ENCODE measurements at regions not wholly inside any gene's neighbourhood (a gene's known extent, or its start where the extent isn't known, plus 50 kb on each side); places are given as distances from the start of the nearest gene placed in this dataset.
"Not testable (repeated sequence)": the region's sequence is repeated elsewhere in the genome, so short reads cannot be mapped to it uniquely, and the experiment has no call there.

GRCh38 chr2:52502476-52502860 is 1265.1 kb upstream of the CHAC2 start:
- in situ Hi-C loops (cut with MboI; ENCODE audit: low pct_unique_long_range_greater_than_20kb, low sequenced_read_pairs): no loop called here
- DNase-seq: no peak

GRCh38 chr2:52501715-52502475 is 1265.7 kb upstream of the CHAC2 start:
- in situ Hi-C loops (cut with MboI; ENCODE audit: low pct_unique_long_range_greater_than_20kb, low sequenced_read_pairs): no loop called here
- no peak for DNase-seq

DNA sequence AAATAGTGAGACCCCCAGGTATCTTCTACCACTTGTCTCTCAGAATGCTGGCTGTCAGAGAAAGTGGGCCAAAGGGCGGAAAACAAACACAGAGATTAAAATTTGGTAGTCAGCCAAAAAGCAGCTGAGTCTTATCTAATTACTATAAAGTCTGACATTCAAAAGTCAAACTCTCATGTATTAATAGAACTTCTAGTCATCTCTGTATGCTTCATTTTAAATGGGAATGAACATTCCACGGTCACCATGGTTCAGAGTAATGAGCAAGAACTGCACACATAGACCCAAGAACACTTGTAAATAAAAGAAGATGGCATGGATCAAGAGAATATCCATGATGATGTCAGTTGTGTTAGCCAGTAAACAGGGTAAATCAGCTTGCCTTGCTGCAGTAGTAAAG is 1267.0 kb upstream of the CHAC2 start:
- DNase-seq: no peak
- in situ Hi-C loops (cut with MboI; ENCODE audit: low pct_unique_long_range_greater_than_20kb, low sequenced_read_pairs): no loop called here

- no peak for DNase-seq
- in situ Hi-C loops (cut with MboI; ENCODE audit: low pct_unique_long_range_greater_than_20kb, low sequenced_read_pairs): no loop called here
Measured at GRCh38 chr2:52498077-52498750, 1269.4 kb upstream of the CHAC2 start.

DNA sequence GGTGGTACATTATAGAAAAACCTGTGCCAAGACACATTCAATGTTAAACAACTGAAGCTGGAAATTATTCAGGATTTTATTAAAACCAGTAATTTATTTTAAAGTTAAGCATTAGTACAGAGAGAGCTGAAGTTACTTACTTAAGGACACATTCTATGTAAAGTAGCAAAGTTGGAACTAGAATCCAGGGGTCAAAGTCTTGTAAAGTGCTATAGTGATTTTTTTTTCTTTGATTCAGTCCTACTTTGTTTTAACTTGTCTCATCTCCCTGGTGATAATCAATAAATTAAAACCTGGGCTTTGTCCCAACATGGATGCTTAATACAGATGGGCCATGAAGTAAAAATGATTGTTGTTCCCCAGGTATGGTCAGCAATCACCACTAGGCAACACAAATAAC is 1271.8 kb upstream of the CHAC2 start:
- in situ Hi-C loops (cut with MboI; ENCODE audit: low pct_unique_long_range_greater_than_20kb, low sequenced_read_pairs): no loop called here
- DNase-seq: no peak

DNA sequence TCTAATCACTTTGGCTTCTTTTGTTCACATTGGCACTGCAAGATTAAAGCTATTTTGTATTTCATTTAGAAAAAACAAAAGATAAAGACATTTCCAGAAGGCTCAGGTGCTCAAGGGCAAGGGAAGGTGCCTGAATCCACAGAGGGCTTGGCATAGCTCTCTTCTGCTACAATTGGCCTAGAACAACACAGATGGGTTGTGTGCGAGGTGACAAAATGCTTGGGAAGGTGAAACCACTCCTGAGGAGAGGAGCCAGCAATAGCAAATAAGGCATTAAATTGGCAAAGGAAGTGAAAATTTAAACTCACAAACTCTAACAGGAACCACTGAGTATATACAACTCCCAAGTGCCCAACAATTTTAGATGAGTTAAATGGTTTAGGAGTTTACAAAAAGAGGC is 1290.4 kb upstream of the CHAC2 start:
- in situ Hi-C loops (cut with MboI; ENCODE audit: low pct_unique_long_range_greater_than_20kb, low sequenced_read_pairs): no loop called here
- DNase-seq: no peak

DNA sequence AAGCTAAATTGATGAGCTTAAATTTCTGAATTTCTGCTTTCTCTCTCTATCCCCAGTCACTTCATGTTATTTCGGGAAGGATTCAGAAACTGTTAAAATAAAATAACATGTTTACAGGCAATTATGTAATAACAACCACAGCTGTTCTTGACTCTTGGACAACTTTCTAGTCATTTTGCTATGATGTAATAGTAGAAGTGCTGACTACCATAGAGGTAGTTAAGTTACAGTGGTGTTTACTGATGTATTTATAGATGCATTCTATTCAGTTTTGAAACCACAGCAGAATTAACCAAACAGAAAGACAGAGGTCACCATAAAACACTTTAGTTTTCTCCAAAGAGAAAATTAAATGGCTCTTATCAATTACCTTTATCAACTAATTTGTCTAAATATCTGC is 1292.0 kb upstream of the CHAC2 start:
- DNase-seq: no peak
- in situ Hi-C loops (cut with MboI; ENCODE audit: low pct_unique_long_range_greater_than_20kb, low sequenced_read_pairs): no loop called here

- no peak for DNase-seq
- in situ Hi-C loops (cut with MboI; ENCODE audit: low pct_unique_long_range_greater_than_20kb, low sequenced_read_pairs): no loop called here
Measured at GRCh38 chr2:52474091-52474490, 1293.5 kb upstream of the CHAC2 start.

GRCh38 chr2:52473526-52473925 is 1294.1 kb upstream of the CHAC2 start:
- no peak for DNase-seq
- in situ Hi-C loops (cut with MboI; ENCODE audit: low pct_unique_long_range_greater_than_20kb, low sequenced_read_pairs): no loop called here

DNA sequence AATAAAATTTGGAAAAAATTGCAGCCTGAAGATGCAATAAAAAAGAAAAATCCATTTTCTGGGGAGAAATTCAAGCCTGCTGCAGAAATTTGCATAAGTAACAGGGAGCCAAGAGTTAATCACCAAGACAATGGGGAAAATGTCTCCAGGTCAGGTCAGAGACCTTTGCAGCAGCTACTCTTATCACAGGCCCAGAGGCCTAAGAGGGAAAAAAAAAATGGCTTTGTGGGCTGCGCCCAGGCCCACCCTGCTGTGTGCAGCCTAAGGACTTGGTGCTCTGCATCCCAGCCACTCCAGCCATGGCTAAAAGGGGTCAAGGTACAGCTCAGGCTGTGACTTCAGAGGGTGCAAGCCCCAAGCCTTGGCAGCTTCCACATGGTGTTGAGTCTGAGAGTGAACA is 1297.1 kb upstream of the CHAC2 start:
- in situ Hi-C loops (cut with MboI; ENCODE audit: low pct_unique_long_range_greater_than_20kb, low sequenced_read_pairs); DNase-seq: not testable (repeated sequence)

GRCh38 chr2:52467189-52467588 is 1300.4 kb upstream of the CHAC2 start:
- DNase-seq: no peak
- in situ Hi-C loops (cut with MboI; ENCODE audit: low pct_unique_long_range_greater_than_20kb, low sequenced_read_pairs): no loop called here

DNA sequence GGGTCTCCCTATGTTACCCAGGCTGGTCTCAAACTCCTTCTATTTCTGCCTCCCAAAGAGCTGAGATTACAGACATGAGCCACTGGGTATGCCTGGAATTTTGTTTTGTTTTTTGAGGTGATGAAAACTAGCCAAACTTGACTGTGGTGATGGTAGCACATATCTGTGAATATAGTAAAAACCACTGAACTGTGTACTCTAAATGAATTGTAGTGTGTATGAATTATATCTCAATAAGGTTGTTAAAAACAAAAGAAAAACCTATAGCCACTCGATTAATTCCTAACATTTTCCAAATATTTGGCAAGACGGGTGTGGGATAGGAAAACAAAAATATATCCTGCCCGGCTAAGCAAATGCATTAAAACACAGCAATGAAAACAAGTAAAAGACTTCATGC is 1302.3 kb upstream of the CHAC2 start:
- DNase-seq: no peak
- in situ Hi-C loops (cut with MboI; ENCODE audit: low pct_unique_long_range_greater_than_20kb, low sequenced_read_pairs): no loop called here

GRCh38 chr2:52463457-52463856 is 1304.1 kb upstream of the CHAC2 start:
- no peak for DNase-seq
- in situ Hi-C loops (cut with MboI; ENCODE audit: low pct_unique_long_range_greater_than_20kb, low sequenced_read_pairs): no loop called here

- in situ Hi-C loops (cut with MboI; ENCODE audit: low pct_unique_long_range_greater_than_20kb, low sequenced_read_pairs): no loop called here
- DNase-seq: no peak
Measured at GRCh38 chr2:52456561-52457377, 1310.8 kb upstream of the CHAC2 start.

DNA sequence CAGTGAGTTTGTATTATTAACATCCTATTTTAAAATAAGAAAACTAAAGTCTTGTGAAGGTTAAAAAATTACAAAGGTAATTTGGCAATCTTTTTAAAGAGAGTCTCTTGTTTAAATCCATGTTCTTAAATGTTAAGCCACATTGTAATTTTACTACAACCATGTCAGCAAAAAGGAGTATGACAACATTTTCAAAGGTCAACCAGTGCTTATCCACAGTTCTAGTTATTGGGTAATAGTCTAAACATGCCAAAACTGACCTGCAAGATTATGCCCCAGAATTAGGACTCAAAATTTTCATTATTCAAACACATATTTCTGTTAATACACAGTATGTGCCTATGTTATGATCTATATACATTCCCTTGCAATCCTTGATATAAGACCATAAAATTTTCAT is 1312.6 kb upstream of the CHAC2 start:
- no peak for DNase-seq
- in situ Hi-C loops (cut with MboI; ENCODE audit: low pct_unique_long_range_greater_than_20kb, low sequenced_read_pairs): no loop called here

DNA sequence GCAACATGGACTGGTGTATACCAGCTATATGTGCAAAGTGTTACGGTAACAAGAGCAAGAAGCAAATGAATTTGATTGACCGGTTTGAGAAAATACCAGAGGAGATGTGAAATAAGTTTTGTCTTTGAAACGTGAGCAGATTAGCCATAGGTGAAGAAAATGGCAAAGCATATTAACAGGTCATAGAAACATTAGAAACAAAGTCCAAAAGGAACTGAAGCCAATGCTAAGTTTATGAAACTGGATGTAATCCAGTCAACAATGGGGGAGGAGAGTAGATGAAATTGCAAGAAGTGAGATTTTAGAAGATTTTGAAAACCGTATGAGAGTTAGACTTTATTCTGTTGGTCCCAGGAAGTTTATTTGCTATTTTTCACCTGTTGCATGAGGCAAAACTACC is 1315.4 kb upstream of the CHAC2 start:
- in situ Hi-C loops (cut with MboI; ENCODE audit: low pct_unique_long_range_greater_than_20kb, low sequenced_read_pairs): no loop called here
- DNase-seq: no peak

DNA sequence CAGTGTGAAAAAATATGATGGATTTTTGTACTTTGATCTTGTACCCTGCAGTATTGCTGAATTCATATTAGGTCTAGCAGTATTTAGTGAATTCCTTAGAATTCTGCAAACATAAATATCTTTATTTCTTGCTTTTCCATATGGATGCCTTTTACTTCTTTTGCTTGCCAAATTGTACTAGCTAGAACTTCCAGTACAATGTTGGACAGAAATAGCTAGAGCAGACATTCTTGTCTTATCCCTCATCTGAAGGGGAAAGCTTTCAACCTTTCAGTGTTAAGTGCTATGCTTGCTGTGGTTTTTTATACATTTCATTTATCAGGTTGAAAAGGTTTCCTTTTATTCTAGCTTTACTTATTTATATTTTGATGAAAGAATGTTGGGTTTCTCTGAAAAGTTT is 1321.9 kb upstream of the CHAC2 start:
- in situ Hi-C loops (cut with MboI; ENCODE audit: low pct_unique_long_range_greater_than_20kb, low sequenced_read_pairs): no loop called here
- DNase-seq: no peak

DNA sequence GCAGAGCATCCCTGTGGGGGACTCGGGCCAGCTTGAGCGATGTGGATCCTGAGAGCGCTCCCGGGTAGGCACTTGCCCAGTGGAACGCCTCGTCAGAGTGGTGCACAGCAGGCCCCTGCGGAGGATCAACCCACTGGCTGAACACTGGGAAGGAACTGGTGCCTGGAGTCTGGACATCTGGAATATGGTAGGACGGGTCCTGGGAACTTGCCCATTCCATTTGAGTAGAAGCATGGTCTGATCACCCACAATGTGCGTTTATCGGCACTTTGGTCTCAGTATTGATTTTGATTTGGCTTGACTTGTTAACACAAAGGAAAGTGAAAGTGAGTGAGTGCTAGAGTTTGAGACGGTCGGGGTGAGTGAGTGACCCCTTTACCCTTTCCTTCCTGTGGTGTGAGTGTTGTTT is 1336.2 kb upstream of the CHAC2 start:
- no peak for DNase-seq
- in situ Hi-C loops (cut with MboI; ENCODE audit: low pct_unique_long_range_greater_than_20kb, low sequenced_read_pairs): no loop called here

GRCh38 chr2:52429740-52430139 is 1337.9 kb upstream of the CHAC2 start:
- in situ Hi-C loops (cut with MboI; ENCODE audit: low pct_unique_long_range_greater_than_20kb, low sequenced_read_pairs): no loop called here
- no peak for DNase-seq

- no peak for DNase-seq
- in situ Hi-C loops (cut with MboI; ENCODE audit: low pct_unique_long_range_greater_than_20kb, low sequenced_read_pairs): no loop called here
Measured at GRCh38 chr2:52429171-52429570, 1338.4 kb upstream of the CHAC2 start.
